ENCODE measurements at regions not wholly inside any gene's neighbourhood (a gene's known extent, or its start where the extent isn't known, plus 50 kb on each side); places are given as distances from the start of the nearest gene placed in this dataset.
"Not testable (repeated sequence)": the region's sequence is repeated elsewhere in the genome, so short reads cannot be mapped to it uniquely, and the experiment has no call there.

- DNase-seq (ENCODE audit: low spot score): no peak
Observed at GRCh38 chr11:109480251-109480650, 58.3 kb downstream of the C11orf87 start.

DNA sequence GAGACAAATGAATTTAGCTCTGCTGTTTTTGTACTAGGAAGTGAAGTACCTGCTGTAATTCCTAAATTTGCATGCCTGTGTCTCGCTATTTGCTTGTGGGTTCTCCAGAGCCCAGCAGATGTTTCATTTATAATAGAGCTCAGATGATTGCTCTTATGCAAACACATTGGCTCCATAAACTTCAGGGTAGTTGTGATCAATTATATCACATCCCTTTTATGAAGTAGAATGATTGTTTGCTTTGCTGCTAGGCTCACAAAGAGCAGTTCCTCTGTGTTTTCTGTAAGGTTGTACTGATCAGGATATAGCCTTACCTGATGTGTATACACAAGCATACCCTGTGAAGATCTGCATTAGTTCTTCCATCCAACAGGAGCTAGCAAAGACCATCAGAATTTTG is 64.1 kb downstream of the C11orf87 start:
- no peak for DNase-seq (ENCODE audit: low spot score)

DNA sequence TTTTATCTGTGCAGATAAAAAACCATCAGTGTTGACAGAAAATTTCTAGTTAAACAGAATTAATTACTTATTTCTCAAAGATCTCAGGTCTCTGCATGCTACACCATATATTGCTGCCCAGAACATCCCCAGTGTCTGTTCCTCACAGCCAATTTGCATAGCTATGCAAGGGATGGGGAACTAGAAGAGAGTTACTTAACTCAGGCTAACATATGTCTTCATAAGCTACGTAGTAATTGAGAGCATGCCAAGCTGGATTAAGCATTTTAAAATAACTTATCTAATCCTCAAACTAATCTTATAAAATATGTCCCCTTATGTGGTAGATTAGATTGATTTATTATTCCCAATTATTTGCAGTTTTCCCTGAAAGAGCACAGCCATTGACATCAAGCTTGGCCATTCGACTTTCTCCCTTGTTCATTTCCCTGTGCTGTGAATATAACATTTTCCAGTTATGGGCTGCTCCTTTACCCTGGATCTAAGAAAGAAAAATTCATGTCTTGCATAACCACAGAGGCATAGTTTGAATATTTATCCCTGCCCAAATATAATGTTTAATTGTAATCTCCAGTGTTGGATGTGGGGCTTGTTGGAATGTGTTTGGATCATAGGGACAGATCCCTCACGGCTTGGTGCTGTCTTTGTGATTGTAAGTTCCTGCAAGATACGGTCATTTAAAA is 69.1 kb downstream of the C11orf87 start:
- DNase-seq (ENCODE audit: low spot score): no peak

- DNase-seq (ENCODE audit: low spot score): no peak
Observed at GRCh38 chr11:109506115-109506514, 84.1 kb downstream of the C11orf87 start.

GRCh38 chr11:109507331-109507730 is 85.3 kb downstream of the C11orf87 start:
- DNase-seq (ENCODE audit: low spot score): no peak

DNA sequence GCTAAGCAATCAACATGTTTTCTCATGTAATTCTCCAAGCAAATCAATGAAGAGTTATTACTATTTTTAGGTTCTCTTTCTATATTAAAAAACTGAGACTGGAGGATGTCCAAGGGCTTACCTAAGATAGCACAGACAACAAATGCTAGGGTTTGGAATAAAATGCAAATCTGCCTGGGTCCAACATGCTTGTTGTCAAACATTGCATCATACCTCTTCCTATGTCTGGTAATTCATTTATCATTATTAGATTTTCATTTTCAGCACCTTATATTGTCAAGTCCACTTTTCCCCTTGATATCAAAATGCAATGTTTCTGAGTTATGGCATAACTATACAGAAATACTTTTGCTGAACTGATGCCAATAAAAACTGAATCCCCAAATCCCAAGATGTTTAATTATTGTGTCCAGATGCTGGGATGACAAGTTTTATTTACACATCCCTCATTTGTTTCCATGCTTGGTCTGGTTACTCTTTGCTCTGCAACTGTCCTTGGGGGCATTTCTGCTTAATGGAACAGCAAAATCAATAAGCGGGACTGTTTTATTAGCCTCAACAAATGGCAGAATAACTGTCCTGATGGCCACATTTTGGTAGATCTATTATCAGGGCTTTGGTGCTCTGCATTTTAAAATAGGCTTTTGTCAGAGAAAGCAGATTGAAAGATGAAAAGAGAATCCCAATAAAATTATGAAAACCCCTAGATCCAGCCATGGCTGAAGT is 86.0 kb downstream of the C11orf87 start:
- no peak for DNase-seq (ENCODE audit: low spot score)

DNA sequence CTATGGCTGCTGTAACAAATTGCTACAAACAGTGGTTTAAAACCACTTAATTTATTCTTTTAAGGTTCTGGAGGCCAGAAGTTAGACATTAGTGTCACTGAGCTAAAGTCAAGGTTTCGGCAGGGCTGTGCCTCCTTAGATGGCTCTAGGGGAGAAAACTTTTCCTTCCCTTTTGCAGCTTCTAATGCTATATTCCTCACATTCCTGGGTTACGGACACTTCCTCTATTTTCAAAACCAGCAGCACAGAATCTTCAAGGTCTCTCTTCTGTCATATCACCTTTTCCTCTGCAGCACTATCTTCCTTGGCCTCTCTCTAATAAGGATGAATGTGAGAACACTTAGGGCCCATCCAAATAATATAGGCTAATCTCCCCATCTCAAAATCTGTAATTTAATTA is 87.0 kb downstream of the C11orf87 start:
- no peak for DNase-seq (ENCODE audit: low spot score)

DNA sequence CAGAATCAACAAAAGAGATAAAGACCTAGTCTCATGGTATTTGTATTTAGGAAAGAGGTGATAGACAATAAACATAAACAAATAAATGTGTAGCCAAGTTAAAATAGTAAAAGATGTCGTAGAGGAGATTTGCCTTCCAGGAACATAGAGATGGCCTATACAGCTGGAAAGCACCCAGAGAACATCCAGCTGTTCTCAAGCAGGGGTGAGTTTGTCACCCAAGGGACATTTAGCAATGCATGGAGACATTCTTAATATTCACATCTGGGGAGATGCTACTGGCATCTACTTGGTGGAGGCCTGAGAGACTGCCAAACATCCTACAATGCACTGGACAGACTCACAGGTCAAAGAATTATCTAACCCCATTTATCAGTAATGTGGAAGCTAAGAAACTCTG is 88.3 kb downstream of the C11orf87 start:
- DNase-seq (ENCODE audit: low spot score): no peak

DNA sequence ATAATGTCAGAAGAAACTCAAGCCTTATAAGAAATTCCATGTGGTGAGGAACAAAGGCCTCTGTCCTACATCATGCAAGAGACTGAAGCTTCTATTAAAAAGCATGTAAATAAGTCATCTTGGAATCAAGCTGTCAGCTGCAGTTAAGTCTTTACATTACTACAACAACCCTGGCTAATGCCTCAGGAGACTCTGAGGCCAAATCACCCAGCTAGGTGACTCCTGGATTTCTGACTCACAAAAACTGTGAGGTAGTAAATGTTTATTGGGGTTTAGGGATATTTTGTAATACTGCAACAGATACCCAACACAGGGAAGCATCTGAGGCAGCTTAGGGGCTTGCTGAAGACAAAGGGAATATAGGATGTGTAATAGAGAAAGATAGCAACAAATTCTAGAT is 89.6 kb downstream of the C11orf87 start:
- DNase-seq (ENCODE audit: low spot score): no peak

- DNase-seq (ENCODE audit: low spot score): no peak
Observed at GRCh38 chr11:109512249-109512648, 90.3 kb downstream of the C11orf87 start.

DNA sequence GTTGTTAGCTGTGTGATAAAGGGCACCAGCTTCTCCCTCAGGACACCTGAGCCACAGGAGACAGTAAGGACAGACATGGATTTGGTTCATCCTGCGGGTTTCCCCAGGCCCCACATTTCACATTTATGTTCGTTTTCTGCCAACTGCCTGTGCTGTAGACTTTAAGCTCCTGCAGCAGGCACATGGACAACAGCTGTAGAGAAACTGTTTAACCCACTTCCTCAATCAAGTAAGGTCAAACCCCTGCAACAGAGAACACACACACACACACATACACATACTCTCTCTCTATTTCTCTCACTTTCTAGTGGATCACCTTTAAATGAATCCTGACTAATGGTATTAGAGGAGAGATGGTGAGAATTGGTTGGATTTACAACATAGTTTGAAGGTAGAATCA is 90.7 kb downstream of the C11orf87 start:
- no peak for DNase-seq (ENCODE audit: low spot score)

- no peak for DNase-seq (ENCODE audit: low spot score)
Observed at GRCh38 chr11:109514313-109515018, 92.5 kb downstream of the C11orf87 start.

DNA sequence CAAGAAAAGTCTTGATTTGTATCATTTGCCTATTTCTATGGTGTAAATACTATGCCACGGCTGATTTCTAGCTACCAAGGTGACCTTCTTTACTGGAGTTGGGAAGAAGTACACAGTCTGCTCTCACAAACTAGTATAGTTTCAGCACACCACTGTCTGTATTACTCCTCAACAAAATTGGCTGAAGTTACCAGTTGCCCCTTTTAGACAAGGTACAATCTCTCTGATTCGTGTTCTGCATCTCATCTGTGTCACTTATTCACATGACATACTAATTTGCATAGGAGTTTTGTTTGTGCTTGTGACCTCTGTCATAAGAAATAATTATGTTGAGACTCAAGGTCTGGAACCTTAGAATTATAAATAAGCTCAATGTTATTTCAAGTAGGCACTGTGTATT is 97.3 kb downstream of the C11orf87 start:
- DNase-seq (ENCODE audit: low spot score): no peak

- no peak for DNase-seq (ENCODE audit: low spot score)
Observed at GRCh38 chr11:109521571-109522086, 99.6 kb downstream of the C11orf87 start.

GRCh38 chr11:109522116-109522755 is 100.2 kb downstream of the C11orf87 start:
- no peak for DNase-seq (ENCODE audit: low spot score)

DNA sequence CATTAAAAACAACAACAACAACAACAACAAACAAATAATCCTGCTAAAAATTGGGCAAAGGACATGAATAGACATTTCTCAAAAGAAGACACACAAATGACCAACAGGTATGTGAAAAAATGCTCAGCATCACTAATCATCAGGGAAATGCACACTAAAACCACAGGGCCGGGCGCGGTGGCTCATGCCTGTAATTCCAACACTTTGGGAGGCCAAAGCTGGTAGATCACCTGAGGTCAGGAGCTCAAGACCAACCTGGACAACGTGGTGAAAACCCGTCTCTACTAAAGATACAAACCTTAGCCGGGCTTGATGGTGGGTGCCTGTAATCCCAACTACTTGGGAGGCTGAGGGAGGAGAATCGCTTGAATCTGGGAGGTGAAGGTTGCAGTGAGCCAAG is 103.6 kb downstream of the C11orf87 start:
- not testable (repeated sequence) for DNase-seq (ENCODE audit: low spot score)

DNA sequence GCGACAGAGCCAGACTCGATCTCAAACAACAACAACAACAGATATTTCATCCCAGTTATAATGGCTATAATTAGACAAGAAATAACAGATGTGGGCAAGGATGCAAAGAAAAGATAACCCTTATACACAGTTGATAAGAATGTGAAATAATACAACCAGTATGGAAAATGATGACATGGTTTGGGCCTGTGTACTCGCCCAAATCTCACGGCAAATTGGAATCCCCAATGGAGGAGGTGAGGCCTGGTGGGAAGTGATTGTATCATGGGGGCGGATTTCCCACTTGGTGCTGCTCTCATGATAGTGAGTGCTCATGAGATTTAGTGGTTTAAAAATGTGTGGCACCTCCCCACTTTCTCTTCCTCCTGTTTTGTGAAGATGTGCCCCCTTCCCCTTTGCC is 104.1 kb downstream of the C11orf87 start:
- no peak for DNase-seq (ENCODE audit: low spot score)

DNA sequence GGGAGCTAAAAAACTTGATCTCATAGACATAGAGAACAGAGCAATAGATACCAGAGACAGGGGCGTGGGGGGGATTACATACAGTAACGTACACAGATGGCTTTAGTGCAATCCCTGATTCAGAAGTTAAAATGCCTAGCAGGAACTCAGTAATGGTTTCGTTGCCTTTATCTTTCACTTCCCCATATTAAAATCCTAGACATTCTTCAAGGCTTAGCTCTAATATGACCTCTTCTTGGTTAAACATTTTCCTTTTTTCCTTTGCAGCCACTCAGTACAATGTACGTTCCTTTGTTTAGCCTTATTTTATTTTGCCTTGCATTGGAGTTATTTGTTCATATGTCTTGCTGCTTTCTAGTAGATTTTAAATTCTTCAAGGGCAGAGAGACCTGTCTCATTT is 104.9 kb downstream of the C11orf87 start:
- no peak for DNase-seq (ENCODE audit: low spot score)

DNA sequence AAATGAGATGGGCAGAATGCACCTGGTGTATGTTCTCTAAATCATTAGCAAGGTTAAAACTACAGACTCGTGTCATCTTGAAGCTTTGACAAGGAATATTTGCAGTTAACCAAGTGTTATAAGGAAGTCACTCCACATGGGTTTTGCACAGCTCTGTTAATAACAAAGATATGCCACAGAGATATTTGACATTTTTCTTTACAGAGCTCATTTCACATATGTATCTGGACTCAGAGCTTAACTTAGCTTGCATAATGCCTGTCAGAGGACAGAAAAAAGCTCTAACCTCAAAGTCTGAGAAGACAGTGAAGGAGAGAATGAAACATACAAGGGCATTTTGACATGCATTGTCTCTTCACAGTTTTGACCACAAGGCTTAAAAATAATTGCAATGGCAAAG is 105.5 kb downstream of the C11orf87 start:
- no peak for DNase-seq (ENCODE audit: low spot score)

DNA sequence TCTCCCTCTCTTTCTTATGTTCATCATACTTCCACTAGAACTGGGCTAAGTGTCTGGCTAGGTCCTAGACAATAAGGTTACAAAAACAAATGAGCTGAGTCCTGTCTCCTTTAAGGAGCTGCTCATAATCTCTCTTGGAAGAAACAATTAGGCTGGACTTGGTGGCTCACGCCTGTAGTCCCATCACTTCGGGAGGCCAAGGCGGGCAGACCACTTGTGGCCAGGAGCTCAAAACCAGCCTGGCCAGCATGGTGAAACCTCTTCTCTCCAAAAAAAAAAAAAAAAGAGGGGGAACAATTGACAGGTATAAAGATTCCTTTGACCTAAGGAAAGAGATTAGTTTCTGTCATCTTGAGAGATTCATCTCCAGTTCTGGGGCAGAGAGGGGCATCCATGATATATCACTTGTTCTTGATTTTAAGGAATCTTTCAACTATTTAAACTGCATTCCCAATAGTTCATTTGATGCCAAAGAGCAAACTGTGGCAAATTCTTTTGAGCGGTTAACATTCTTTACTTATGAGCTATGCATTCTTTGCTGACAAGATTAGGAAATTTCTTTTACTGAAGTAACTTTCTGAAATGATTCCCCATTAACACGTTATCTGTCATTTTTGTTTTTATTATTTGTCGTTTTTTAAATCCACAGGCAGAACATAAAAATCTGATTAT is 125.5 kb downstream of the C11orf87 start:
- DNase-seq (ENCODE audit: low spot score): no peak

- no peak for DNase-seq (ENCODE audit: low spot score)
Observed at GRCh38 chr11:109552376-109552775, 130.4 kb downstream of the C11orf87 start.

DNA sequence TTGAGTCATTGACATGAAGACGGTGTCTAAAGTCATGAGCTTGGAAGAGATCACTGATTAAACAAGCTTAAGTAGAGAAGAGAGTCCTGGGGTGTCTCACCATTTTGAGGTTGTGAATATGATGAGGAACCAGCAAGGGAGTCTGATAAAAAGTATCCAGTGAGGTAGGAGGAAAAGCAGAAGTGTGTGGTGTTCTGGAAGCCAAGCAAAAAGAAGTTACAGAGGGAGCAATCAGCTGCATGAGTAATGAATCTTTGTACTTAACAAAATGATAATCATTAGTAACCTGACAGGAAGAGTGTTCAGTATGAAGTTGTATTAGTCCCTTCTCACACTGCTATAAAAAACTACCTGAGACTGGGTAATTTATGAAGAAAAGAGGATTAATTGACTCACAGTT is 131.3 kb downstream of the C11orf87 start:
- no peak for DNase-seq (ENCODE audit: low spot score)
